ENCODE measurements at regions not wholly inside any gene's neighbourhood (a gene's known extent, or its start where the extent isn't known, plus 50 kb on each side); places are given as distances from the start of the nearest gene placed in this dataset.
"Not testable (repeated sequence)": the region's sequence is repeated elsewhere in the genome, so short reads cannot be mapped to it uniquely, and the experiment has no call there.

DNA sequence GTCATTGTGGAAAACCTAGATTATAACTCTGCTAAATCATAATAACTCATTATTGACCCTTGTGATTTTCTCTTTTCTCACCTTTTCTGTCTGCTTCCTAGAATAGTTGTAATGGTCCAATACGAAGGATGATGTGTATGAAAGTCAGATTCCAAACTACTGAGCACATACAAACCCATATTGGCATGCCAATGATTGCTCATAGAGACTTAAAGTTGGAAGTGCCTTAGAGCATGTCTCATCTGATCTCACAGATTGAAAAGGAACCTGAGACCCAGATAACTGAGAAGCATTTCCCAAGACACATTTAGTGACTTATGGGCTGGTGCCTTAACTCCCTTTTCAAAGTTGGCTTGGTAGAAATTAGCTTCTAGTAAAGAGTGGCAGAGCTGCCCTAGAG, 594.3 kb downstream of the REEP3 start:
- no peak for DNase-seq (ENCODE audit: low read depth)
- H3K4me3 ChIP-seq (ENCODE audit: low read depth, low read length): no peak overlapping the region
- TF ChIP-seq, protein P1, sequence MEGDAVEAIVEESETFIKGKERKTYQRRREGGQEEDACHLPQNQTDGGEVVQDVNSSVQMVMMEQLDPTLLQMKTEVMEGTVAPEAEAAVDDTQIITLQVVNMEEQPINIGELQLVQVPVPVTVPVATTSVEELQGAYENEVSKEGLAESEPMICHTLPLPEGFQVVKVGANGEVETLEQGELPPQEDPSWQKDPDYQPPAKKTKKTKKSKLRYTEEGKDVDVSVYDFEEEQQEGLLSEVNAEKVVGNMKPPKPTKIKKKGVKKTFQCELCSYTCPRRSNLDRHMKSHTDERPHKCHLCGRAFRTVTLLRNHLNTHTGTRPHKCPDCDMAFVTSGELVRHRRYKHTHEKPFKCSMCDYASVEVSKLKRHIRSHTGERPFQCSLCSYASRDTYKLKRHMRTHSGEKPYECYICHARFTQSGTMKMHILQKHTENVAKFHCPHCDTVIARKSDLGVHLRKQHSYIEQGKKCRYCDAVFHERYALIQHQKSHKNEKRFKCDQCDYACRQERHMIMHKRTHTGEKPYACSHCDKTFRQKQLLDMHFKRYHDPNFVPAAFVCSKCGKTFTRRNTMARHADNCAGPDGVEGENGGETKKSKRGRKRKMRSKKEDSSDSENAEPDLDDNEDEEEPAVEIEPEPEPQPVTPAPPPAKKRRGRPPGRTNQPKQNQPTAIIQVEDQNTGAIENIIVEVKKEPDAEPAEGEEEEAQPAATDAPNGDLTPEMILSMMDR (IDR thresholded peaks at IDR 0.05; ENCODE audit: low read depth, low read length, missing control alignments): no peak

DNA sequence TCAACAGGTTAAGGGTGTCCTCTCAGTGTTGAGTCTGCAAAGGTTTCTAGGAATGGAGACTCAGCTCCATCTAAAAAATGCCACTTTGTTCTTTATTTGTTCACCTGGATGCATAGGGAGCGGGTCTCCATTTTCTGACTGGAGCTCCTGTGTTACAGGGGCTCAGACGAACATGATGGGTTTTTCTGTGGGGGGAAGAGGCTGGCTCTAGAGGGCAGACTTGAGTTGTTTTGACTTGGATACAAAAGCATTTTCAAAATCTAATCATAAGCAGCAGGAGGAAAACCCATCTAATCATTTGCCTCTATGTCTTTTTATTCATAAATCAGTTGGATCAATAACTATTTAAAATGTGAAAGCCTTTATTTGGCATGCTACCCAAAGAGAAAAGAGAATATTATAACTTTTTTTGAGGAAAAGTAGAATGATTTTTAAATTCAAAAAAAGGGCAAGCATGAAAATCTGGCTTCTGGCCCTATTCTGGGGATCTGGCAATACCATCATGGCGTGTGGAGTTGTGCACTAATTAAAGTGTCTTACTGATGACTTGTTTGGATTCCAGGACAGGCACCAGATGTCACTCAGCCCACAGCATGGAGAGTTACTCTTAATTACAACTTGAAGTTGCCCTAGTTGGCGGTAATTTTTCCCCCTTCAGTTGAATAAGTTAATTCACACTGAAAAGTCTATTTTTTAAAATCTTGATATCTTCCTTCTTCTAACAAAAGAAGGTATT, 594.9 kb downstream of the REEP3 start:
- H3K4me3 ChIP-seq (ENCODE audit: low read depth, low read length): no peak overlapping the region
- DNase-seq (ENCODE audit: low read depth): no peak
- TF ChIP-seq, protein P1 (IDR thresholded peaks at IDR 0.05; ENCODE audit: low read depth, low read length, missing control alignments): peak; percentile 59

DNA sequence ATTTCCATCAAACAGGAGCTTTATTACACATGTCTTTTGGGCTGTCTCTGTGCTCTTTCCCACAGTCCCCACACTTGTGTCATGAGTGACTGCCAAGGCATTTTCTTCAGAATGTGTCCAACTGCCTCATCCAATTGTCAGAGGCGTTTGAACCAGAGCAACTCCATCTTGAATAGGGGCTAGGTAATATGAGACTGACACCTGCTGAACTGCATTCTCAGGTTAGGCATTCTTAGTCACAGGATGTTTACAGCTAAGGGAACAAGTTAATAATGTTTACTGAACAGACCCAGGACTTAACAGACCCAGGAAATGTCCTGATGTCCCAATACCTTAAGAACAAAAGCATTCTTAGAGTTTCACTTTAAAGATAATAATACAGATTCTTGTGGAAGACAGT, 595.5 kb downstream of the REEP3 start:
- no peak for DNase-seq (ENCODE audit: low read depth)
- H3K4me3 ChIP-seq (ENCODE audit: low read depth, low read length): no peak overlapping the region
- TF ChIP-seq, protein P1 (IDR thresholded peaks at IDR 0.05; ENCODE audit: low read depth, low read length, missing control alignments): no peak

DNA sequence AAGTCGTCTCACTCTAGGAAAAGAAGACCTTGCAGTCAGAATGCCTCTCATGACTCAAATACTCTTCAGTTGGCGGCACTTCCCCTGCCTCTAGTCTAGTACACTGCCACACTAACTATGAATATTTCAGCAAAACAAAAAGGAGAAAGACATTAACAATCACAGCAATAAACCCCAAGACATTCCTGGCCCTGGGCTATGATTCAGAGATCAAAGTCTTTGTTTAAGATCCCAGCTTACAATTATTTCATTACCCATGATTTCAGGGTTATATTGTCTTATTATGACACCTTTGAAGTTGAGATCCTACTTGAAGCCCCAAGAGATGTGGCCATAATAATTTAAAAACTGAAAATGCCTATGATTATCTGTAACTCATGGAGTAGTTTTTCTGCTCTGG, 597.5 kb downstream of the REEP3 start:
- no peak for DNase-seq (ENCODE audit: low read depth)
- no peak overlapping the region for H3K4me3 ChIP-seq (ENCODE audit: low read depth, low read length)
- TF ChIP-seq, protein P1 (IDR thresholded peaks at IDR 0.05; ENCODE audit: low read depth, low read length, missing control alignments): no peak

DNA sequence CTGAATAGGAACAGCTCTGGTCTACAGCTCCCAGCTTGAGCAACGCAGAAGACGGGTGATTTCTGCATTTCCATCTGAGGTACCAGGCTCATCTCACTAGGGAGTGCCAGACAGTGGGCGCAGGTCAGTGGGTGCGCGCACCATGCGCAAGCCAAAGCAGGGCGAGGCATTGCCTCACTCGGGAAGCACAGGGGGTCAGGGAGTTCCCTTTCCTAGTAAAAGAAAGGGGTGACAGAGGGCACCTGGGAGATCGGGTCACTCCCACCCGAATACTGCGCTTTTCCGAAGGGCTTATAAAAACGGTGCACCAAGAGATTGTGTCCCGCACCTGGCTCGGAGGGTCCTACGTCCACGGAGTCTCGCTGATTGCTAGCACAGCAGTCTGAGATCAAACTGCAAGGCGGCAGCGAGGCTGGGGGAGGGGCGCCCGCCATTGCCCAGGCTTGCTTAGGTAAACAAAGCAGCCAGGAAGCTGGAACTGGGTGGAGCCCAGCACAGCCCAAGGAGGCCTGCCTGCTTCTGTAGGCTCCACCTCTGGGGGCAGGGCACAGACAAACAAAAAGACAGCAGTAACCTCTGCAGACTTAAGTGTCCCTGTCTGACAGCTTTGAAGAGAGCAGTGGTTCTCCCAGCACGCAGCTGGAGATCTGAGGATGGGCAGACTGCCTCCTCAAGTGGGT, 599.2 kb downstream of the REEP3 start:
- not testable (repeated sequence) for DNase-seq (ENCODE audit: low read depth)

DNA sequence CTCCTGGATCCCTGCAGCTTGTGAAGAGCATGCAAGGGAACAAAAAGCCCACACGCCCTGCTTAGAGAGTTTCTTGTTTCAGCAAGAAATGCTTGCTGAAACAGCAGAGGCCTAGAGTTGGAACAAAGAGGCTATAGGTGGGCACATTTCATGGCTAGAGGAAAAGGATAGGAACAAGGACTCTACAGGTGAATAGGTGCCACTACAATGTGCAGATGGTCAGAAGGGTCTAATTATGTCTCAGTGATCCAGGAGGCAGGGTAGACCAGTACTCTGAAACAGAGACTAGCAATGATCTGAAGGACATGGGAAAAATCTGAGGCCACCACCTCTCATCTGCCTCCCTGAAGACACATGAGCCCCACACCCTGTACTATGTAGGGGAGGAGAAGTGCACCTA, 609.0 kb downstream of the REEP3 start:
- DNase-seq (ENCODE audit: low read depth): no peak
- H3K4me3 ChIP-seq (ENCODE audit: low read depth, low read length): no peak overlapping the region
- TF ChIP-seq, protein P1 (IDR thresholded peaks at IDR 0.05; ENCODE audit: low read depth, low read length, missing control alignments): peak; percentile 39

More for the DNA sequence above, 599.2 kb downstream of the REEP3 start:
- H3K4me3 ChIP-seq (ENCODE audit: low read depth, low read length): not testable (repeated sequence)

DNA sequence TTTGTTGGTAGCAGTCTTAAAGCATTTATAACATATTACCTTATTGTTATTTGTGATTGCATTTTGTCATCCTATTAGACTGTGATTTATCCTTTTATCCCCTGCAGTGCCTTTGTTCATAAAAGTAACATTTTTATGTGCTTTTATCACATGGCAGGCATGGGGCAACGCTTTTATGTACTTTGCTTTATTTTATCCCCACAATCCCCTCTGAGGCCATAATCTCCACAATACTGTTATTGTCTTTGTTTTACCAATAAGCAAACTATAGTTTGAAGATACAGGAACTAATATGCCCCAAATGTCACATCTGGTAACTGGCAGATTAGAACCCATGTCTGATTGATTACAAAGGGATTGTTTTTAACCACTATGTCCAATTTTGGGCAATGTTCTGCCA, 613.5 kb downstream of the REEP3 start:
- no peak overlapping the region for H3K4me3 ChIP-seq (ENCODE audit: low read depth, low read length)
- DNase-seq (ENCODE audit: low read depth): no peak
- TF ChIP-seq, protein P1 (IDR thresholded peaks at IDR 0.05; ENCODE audit: low read depth, low read length, missing control alignments): no peak

All from GM12864 (cell line).